ENCODE measurements at regions not wholly inside any gene's neighbourhood (a gene's known extent, or its start where the extent isn't known, plus 50 kb on each side); places are given as distances from the start of the nearest gene placed in this dataset.

GRCh38 chr10:128689667-128690066, 563.4 kb upstream of the MKI67 start:
- intact Hi-C loops (cut with DNase I; ENCODE audit: low total_unique reads), result no loop called here
- 84 to 85% methylated on average over 5 of the region's 5 CpGs for WGBS, 2 donors
- TF ChIP-seq CTCF (IDR thresholded peaks at IDR 0.05), result no peak
- no peak for TF ChIP-seq POLR2A (IDR thresholded peaks at IDR 0.05)

GRCh38 chr10:128693493-128694131, 567.4 kb upstream of the MKI67 start:
- TF ChIP-seq CTCF (IDR thresholded peaks at IDR 0.05) (no peak), POLR2A (IDR thresholded peaks at IDR 0.05) (no peak)
- whole genome bisulfite sequencing, 2 donors, result 70 to 77% methylated on average over 11 of the region's 11 CpGs
- no peak for DNase-seq (ENCODE audit: low spot score in 2 of 2)

More at GRCh38 chr10:128689667-128690066, 563.4 kb upstream of the MKI67 start:
- no peak overlapping the region for H3K4me3 ChIP-seq (ENCODE audit: low read depth, poor library complexity, severe bottlenecking)
- no peak for DNase-seq (ENCODE audit: low spot score in 2 of 2)

GRCh38 chr10:128694168-128694850, 568.1 kb upstream of the MKI67 start:
- 92 to 94% methylated on average over 24 of the region's 24 CpGs for WGBS, 2 donors
- TF ChIP-seq CTCF (IDR thresholded peaks at IDR 0.05), result no peak
- TF ChIP-seq POLR2A (IDR thresholded peaks at IDR 0.05), result no peak
- no peak for DNase-seq (ENCODE audit: low spot score in 2 of 2)
- intact Hi-C loops (cut with DNase I; ENCODE audit: low total_unique reads), result no loop called here
- no peak overlapping the region for H3K4me3 ChIP-seq (ENCODE audit: low read depth, poor library complexity, severe bottlenecking)

More at GRCh38 chr10:128693493-128694131, 567.4 kb upstream of the MKI67 start:
- intact Hi-C loops (cut with DNase I; ENCODE audit: low total_unique reads), result no loop called here
- no peak overlapping the region for H3K4me3 ChIP-seq (ENCODE audit: low read depth, poor library complexity, severe bottlenecking)

GRCh38 chr10:128694851-128695725, 568.9 kb upstream of the MKI67 start:
- intact Hi-C loops (cut with DNase I; ENCODE audit: low total_unique reads), result no loop called here
- DNase-seq (ENCODE audit: low spot score in 2 of 2), result no peak
- TF ChIP-seq CTCF (IDR thresholded peaks at IDR 0.05), result no peak
- no peak for TF ChIP-seq POLR2A (IDR thresholded peaks at IDR 0.05)

GRCh38 chr10:128695931-128696330, 569.7 kb upstream of the MKI67 start:
- TF ChIP-seq CTCF (IDR thresholded peaks at IDR 0.05) (no peak), POLR2A (IDR thresholded peaks at IDR 0.05) (no peak)
- intact Hi-C loops (cut with DNase I; ENCODE audit: low total_unique reads), result no loop called here
- H3K4me3 ChIP-seq (ENCODE audit: low read depth, poor library complexity, severe bottlenecking), result no peak overlapping the region
- 84 to 91% methylated on average over 10 of the region's 10 CpGs for WGBS, 2 donors
- no peak for DNase-seq (ENCODE audit: low spot score in 2 of 2)

More at GRCh38 chr10:128694851-128695725, 568.9 kb upstream of the MKI67 start:
- H3K4me3 ChIP-seq (ENCODE audit: low read depth, poor library complexity, severe bottlenecking), result no peak overlapping the region
- 90 to 91% methylated on average over 17 of the region's 17 CpGs for WGBS, 2 donors

Measured in lower leg skin (tissue), 4 donors.